GM21381 (cell line): ENCODE measurements at regions not wholly inside any gene's neighbourhood (a gene's known extent, or its start where the extent isn't known, plus 50 kb on each side); places are given as distances from the start of the nearest gene placed in this dataset.

ENCODE experiments used
- ATAC-seq: cut with Tn5 transposase; IDR thresholded peaks from one replicate; pipeline ENCODE4 v1.9.1; 2021; ENCODE audit warnings: mild to moderate bottlenecking, moderate library complexity; ENCODE audit not compliant: unreplicated experiment

DNA sequence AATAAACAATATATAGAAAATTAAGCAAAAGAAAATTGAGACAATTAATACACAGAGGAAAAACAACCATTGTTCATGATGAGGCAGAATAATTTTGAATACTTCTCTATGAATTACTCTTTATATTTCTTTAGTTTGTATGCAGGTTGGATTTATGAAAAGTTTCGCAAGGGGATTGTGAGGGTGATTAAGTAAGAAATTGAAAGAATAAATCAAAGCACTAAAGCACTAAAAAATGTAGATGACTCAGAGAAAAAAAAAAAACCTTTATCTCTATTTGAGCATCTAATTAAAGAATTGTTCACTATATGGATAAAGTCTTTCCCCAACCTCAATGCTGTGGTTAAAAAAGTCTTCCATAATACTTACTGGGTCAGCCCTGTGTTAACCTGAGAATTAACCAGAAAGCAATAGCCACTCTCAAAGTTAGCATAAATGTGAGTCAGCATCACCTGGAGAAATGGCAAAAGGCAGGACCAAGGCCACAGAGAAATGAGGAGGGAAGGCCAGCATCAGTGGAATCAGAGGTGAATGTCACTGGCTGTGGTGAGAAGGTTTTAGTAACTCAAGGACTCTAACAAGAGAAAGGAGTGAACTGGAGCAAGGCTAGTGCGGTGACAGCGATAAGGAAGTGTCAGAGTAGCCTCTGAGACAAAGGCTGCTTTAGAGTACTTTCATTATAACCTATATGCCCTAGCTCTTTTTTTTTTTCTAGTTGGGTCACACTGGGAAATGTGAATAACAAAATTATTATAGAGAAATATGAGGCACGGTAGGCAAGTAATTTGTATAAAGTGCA, 310.4 kb downstream of the KCNC2 start:
- no peak for ATAC-seq

DNA sequence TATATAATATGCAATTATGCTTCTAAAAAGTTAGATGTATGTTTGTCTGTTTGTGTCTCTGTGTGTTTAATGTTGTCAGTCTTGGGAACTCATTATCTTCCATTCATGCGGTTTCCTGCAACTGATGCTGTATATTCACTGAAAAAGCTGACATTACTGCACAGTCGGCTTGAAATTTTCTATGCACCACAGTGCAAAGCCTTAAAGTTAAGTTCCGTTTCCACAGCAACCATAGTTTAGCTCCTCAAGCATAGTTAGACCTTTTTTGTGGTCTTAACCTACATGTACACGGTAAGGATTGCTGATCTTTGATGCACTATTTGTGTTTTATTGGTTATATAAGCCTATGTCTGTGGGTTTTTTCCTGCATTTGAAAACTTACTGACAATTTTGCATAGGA, 309.4 kb downstream of the KCNC2 start:
- ATAC-seq: no peak

DNA sequence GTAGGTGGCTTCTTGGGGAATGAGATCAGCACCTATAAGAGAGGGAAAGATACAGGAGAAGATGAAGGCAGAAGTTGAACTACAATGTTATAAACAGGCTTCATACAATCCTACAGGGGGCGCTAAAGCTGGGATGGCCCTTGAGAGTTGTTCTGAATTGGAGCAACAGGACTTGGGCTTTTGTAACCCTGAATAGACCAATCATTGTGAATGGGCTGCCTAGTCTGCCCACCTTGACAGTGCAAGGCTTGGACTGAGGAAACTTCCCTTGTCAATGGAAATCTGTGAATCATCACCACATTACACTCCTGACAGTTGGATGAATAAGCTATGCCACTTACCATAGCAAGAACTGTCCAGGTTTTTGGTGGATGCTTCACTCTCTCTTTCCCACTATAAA, 306.1 kb downstream of the KCNC2 start:
- ATAC-seq: no peak

GRCh38 chr12:74906224-74906623, 303.4 kb downstream of the KCNC2 start:
- no peak for ATAC-seq

GRCh38 chr12:74910831-74911230, 298.8 kb downstream of the KCNC2 start:
- ATAC-seq: no peak

- ATAC-seq: no peak
Measured at GRCh38 chr12:74914378-74914777, 295.3 kb downstream of the KCNC2 start.

GRCh38 chr12:74915718-74916117, 293.9 kb downstream of the KCNC2 start:
- ATAC-seq: no peak

- ATAC-seq: no peak
Measured at GRCh38 chr12:74917743-74918142, 291.9 kb downstream of the KCNC2 start.

DNA sequence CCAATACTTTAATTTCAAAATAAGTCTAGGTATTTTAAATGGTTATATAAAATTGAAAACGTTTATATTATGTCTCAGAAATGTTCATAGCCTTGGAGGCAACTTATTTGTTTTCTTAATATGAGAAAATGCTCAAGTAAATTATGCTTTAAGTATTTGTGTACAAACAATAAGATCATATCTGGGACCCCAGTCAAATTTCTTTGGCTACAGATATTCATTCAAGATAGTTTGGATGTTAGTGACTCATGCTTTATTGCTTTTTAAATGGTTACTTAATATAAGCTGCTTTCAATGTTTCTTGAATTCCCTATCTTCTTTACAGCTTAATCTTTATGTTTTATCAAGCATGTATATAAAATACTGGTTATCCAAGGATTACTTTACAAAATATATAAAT, 291.3 kb downstream of the KCNC2 start:
- no peak for ATAC-seq

DNA sequence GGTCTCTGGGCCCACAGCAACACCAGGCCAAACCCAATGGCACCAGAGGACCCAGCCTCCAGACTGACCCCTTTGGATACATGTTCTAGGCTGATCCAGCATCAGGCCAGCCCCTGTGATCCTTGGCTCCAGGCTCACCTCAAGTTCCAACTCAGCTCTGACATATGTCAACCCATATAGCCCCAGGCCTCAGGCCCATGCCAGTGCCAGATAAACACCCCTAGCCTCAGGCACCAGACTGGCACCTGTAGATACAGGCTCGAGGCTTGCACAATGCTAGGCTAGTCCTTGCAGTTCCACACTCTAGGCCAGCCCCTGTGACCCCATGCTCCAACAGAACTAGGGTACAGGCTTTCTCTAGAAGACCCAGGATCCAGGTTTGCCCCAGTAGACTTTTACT, 287.5 kb downstream of the KCNC2 start:
- ATAC-seq: no peak

DNA sequence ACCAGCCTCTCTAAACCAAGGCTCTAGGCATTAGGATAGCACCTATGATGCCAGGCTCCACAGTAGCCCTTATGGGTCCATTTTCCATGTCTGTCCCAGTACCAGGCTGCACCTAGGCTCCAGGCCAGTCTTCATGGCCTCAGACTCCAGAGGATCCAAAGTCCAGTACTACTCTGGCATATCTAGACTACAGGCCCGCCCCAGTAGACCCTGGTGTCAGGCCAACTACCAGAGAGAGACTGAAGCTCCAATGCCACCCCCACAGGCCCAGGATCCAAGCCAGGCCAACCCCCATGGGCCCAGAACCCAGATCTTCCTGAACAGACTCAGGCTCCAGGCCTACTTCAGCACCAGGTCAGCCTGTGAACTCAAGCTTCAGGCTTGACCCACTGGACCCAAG, 287.0 kb downstream of the KCNC2 start:
- ATAC-seq: no peak

GRCh38 chr12:74941670-74942069, 268.0 kb downstream of the KCNC2 start:
- no peak for ATAC-seq

- no peak for ATAC-seq
Measured at GRCh38 chr12:74945771-74946198, 263.9 kb downstream of the KCNC2 start.

GRCh38 chr12:74953697-74954096, 255.9 kb downstream of the KCNC2 start:
- no peak for ATAC-seq

DNA sequence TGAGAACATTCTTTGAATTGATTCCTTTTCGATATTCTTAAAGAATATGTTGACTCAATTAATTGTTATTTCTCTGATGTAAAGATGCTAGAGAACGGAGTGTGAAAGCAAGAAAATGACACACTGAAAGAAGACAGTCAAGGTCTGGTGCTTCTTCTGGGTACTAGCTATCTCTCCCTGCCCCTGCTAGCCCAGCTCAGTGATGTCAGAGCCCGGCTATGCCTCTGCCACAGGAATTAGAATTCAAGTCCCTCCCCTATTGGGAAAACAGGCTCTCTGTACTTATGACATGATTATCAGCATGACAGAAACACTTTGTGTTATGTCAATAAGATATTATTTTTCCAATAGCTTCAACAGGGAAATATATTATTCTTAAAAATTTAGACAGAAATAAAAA, 252.4 kb downstream of the KCNC2 start:
- no peak for ATAC-seq

DNA sequence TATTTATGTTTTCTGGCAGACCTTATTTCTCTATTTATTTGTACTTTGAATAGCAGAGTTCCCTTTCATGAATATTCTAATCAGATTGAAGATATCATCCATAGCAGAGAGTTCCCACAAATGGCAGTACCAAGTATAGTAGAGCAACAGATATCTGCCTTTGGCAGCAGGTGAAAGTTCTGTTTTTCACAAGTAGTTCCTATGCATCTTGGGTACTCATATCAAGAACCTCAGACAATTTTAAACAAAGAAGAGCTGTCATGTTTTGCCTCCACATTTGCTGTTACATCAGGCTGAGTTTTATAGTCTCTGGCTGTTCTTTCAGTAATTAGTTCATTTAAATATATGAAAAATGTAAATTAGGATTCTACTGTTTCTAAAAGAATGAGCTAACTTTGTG, 252.0 kb downstream of the KCNC2 start:
- no peak for ATAC-seq

DNA sequence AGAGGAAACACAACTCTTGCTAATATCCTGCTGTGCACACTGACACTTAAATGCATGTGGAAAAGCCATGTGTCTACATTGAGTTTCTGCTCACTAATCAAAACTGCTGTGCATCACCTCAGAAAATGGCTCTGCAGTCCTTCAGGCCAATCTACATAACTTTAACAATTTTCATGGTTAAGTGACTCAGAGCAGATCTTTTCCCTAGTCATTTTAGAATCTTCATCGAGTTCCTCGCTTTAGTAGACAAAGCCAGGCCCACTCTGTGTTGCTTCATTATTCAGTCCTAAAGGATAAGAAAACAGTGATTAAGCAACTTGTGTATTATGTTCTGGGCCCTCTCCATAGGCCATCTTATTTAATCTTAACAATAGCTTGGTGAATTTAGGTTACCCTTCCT, 250.0 kb downstream of the KCNC2 start:
- no peak for ATAC-seq

DNA sequence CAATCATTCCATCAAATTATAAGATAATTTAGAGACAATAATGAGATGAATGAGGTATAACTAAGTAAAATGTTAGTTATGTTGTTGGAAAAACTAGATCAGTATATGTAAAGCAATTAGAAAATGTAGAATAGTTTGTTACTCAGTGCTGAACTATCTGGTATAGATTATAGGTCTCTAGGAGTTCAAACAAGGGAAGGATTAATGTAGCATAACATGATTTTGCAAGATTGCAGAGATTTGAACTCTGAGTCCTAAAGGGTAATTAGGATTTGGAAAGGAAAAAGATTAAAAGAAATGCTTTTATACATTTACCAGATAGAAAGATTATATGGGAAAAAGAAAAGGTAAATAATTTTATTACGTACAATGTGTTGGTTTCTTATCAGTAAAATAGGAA, 246.3 kb downstream of the KCNC2 start:
- ATAC-seq: no peak

- ATAC-seq: no peak
Measured at GRCh38 chr12:74963867-74964331, 245.7 kb downstream of the KCNC2 start.

DNA sequence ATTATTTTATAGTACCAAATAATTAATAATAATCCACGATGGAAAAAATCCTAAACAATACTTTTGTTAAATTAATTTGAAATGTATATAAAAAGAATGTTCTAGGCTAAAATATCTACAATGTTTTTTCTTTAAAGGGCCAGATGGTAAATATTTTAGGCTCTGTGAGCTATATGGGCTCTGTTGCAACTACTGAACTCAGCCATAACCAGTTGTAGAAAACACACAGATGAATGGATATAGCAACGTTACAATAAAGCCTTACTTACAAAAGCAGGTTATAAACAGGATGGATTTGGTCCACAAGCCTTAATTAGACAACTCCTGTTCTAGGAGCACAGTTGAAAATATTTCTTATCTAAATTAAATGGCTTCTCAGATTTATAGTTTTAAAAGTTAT, 245.2 kb downstream of the KCNC2 start:
- ATAC-seq: no peak

- no peak for ATAC-seq
Measured at GRCh38 chr12:74971201-74971600, 238.4 kb downstream of the KCNC2 start.

DNA sequence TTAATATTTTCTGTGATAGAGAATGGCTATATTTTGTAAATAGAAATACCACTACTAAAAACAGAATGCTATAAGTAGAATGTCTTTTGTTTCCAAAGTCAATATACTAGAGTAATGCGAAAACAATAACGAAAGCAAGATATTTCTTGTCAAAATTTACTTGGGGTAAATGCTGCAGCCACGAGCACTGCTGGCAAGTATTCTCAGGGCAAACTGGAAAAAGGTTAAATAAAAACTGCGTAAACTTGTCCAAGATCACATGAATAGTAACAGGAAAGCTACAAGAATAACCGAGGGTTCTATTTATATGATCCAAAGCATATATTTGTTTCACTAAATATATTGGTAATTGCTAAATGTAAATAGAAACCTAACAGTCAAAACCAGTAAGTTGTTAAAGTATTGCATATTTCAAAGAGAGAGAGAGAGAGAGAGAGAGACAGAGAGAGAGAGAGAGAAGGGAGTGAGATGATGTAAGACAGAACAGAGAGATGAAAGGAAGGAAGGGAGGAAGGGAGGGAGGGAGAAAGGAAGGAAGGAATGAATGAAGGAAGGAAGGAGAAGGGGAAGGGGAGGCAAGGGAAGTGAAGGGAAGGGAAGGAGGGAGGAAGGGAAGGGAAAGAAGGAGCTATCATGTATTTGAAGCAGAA, 231.7 kb downstream of the KCNC2 start:
- no peak for ATAC-seq
